H9 (cell line): ENCODE measurements at regions not wholly inside any gene's neighbourhood (a gene's known extent, or its start where the extent isn't known, plus 50 kb on each side); places are given as distances from the start of the nearest gene placed in this dataset.

Experiments used
- DNase-seq: peaks from one replicate; pipeline ENCODE4 v3.0.0-alpha.2; 2017
- H2AFZ ChIP-seq: one replicate; pipeline ENCODE4 v1.6.1; 2013; ENCODE audit warnings: mild to moderate bottlenecking, low read length, control low read depth, moderate library complexity
- H2AK5ac ChIP-seq: 2 replicates; pipeline ENCODE4 v1.6.1; 2013; ENCODE audit warnings: low read length, control low read depth, mixed read lengths; ENCODE audit not compliant: insufficient read length
- H2BK120ac ChIP-seq: one replicate; pipeline ENCODE4 v1.6.1; 2013; ENCODE audit warnings: low read depth, mild to moderate bottlenecking, low read length, control low read depth, inconsistent platforms; ENCODE audit not compliant: poor library complexity, severe bottlenecking
- H2BK12ac ChIP-seq: 2 replicates; pipeline ENCODE4 v1.6.1; 2013; ENCODE audit warnings: low read length, control low read depth, mixed read lengths, low read depth; ENCODE audit not compliant: insufficient read length
- H2BK15ac ChIP-seq: 2 replicates; pipeline ENCODE4 v1.6.1; 2013; ENCODE audit warnings: low read depth, low read length, control low read depth
- H2BK20ac ChIP-seq: one replicate; pipeline ENCODE4 v1.6.1; 2013; ENCODE audit warnings: low read depth, mild to moderate bottlenecking, low read length, control low read depth, inconsistent platforms; ENCODE audit not compliant: poor library complexity, severe bottlenecking
- H2BK5ac ChIP-seq: 2 replicates; pipeline ENCODE4 v1.6.1; 2013; ENCODE audit warnings: low read length, control low read depth, mixed read lengths; ENCODE audit not compliant: insufficient read length
- H3K14ac ChIP-seq: 2 replicates; pipeline ENCODE4 v1.6.1; 2013; ENCODE audit warnings: low read length, control low read depth; ENCODE audit not compliant: insufficient read depth
- H3K18ac ChIP-seq: 2 replicates; pipeline ENCODE4 v1.6.1; 2013; ENCODE audit warnings: low read depth, mild to moderate bottlenecking, mixed read lengths, low read length, control low read depth; ENCODE audit not compliant: insufficient read length
- H3K23ac ChIP-seq: 2 replicates; pipeline ENCODE4 v1.6.1; 2013; ENCODE audit warnings: low read length, control low read depth, mixed read lengths, low read depth; ENCODE audit not compliant: insufficient read length
- H3K23me2 ChIP-seq: 2 replicates; pipeline ENCODE4 v1.6.1; 2013; ENCODE audit warnings: low read depth, mild to moderate bottlenecking, mixed read lengths, low read length, control low read depth; ENCODE audit not compliant: insufficient read length, poor library complexity, severe bottlenecking
- H3K27ac ChIP-seq: 2 replicates; pipeline ENCODE4 v1.5.1; 2013; ENCODE audit warnings: low read length, control low read depth, mixed read lengths, low read depth; ENCODE audit not compliant: insufficient read length
- H3K27me3 ChIP-seq: 2 replicates; pipeline ENCODE4 v1.6.1; 2013; ENCODE audit warnings: low read length, control low read depth, inconsistent platforms; ENCODE audit not compliant: insufficient read depth
- H3K4ac ChIP-seq: 2 replicates; pipeline ENCODE4 v1.6.1; 2013; ENCODE audit warnings: low read depth, mild to moderate bottlenecking, control low read depth, inconsistent platforms, low read length, moderate library complexity
- H3K4me1 ChIP-seq: 2 replicates; pipeline ENCODE4 v1.6.1; 2013; ENCODE audit warnings: low read length, control low read depth, inconsistent platforms; ENCODE audit not compliant: insufficient read depth
- H3K4me2 ChIP-seq: 2 replicates; pipeline ENCODE4 v1.6.1; 2013; ENCODE audit warnings: low read length, control low read depth, mixed read lengths; ENCODE audit not compliant: insufficient read length, insufficient read depth
- H3K56ac ChIP-seq: 2 replicates; pipeline ENCODE4 v1.6.1; 2013; ENCODE audit warnings: low read depth, mild to moderate bottlenecking, mixed read lengths, low read length, control low read depth; ENCODE audit not compliant: insufficient read length
- H3K79me1 ChIP-seq: 2 replicates; pipeline ENCODE4 v1.6.1; 2013; ENCODE audit warnings: low read depth, mild to moderate bottlenecking, moderate library complexity, low read length, control low read depth, inconsistent platforms; ENCODE audit not compliant: insufficient read depth, poor library complexity, severe bottlenecking
- H3K79me2 ChIP-seq: 2 replicates; pipeline ENCODE4 v1.6.1; 2013; ENCODE audit warnings: low read length, control low read depth, inconsistent platforms; ENCODE audit not compliant: insufficient read depth
- H3K9ac ChIP-seq: 2 replicates; pipeline ENCODE4 v1.6.1; 2013; ENCODE audit warnings: low read length, control low read depth, mixed read lengths; ENCODE audit not compliant: insufficient read length; ENCODE audit errors: extremely low read depth
- H3K9me3 ChIP-seq: one replicate; pipeline ENCODE4 v1.6.1; 2013; ENCODE audit warnings: low read depth, low read length, inconsistent platforms; ENCODE audit not compliant: control insufficient read depth
- H3T11ph ChIP-seq: one replicate; pipeline ENCODE4 v1.6.1; 2013; ENCODE audit warnings: mild to moderate bottlenecking, low read length, control low read depth, inconsistent platforms
- H4K20me1 ChIP-seq: one replicate; pipeline ENCODE4 v1.6.1; 2013; ENCODE audit not compliant: control insufficient read depth, insufficient read length, insufficient read depth
- H4K5ac ChIP-seq: 2 replicates; pipeline ENCODE4 v1.6.1; 2013; ENCODE audit warnings: low read depth, mild to moderate bottlenecking, mixed read lengths, low read length, control low read depth; ENCODE audit not compliant: insufficient read length
- H4K8ac ChIP-seq: replicated peaks from 2 replicates; pipeline ENCODE4 v1.6.1; 2013; ENCODE audit warnings: low read length, control low read depth, mixed read lengths, low read depth; ENCODE audit not compliant: insufficient read length
- H4K91ac ChIP-seq: 2 replicates; pipeline ENCODE4 v1.6.1; 2013; ENCODE audit warnings: low read depth, mild to moderate bottlenecking, moderate library complexity, mixed read lengths, low read length, control low read depth; ENCODE audit not compliant: insufficient read length
- H3K27ac Mint-ChIP-seq, 3 experiments: 2 replicates in 2 of 3; 3 replicates in 1 of 3; pipeline ENCODE4 v1.8.0; 2020 to 2021; ENCODE audit warnings: mixed read lengths in 3 of 3, mild to moderate bottlenecking in 1 of 3, moderate library complexity in 1 of 3
- H3K27me3 Mint-ChIP-seq: 2 replicates; pipeline ENCODE4 v1.8.0; 2021; ENCODE audit warnings: low read depth, mild to moderate bottlenecking, moderate library complexity, mixed read lengths
- H3K36me3 Mint-ChIP-seq, 3 experiments: 2 replicates in 2 of 3; 3 replicates in 1 of 3; pipeline ENCODE4 v1.8.0; 2020 to 2021; ENCODE audit warnings: low read depth in 3 of 3, mixed read lengths in 3 of 3; ENCODE audit not compliant: insufficient read depth in 1 of 3
- H3K4me1 Mint-ChIP-seq, 2 experiments: 2 replicates each; pipeline ENCODE4 v1.8.0; 2020; ENCODE audit warnings: mixed read lengths in 2 of 2
- H3K4me3 Mint-ChIP-seq, 2 experiments: 2 replicates in 1 of 2; 3 replicates in 1 of 2; pipeline ENCODE4 v1.8.0; 2020 to 2021; ENCODE audit warnings: mild to moderate bottlenecking in 2 of 2, mixed read lengths in 2 of 2, moderate library complexity in 1 of 2
- H3K9me3 Mint-ChIP-seq, 2 experiments: 2 replicates in 1 of 2; 3 replicates in 1 of 2; pipeline ENCODE4 v1.8.0; 2020; ENCODE audit warnings: mild to moderate bottlenecking in 2 of 2, mixed read lengths in 2 of 2, moderate library complexity in 1 of 2
- CTCF ChIP-seq: fragments of 200-600 bp; sonication (generic); conservative IDR thresholded peaks from 3 replicates; pipeline ENCODE4 v1.8.0; 2021; ENCODE audit warnings: antibody characterized with exemption, mild to moderate bottlenecking
- WGBS: extraction: QIAGEN DNeasy Blood & Tissue Kit; methylation state at CpG from one replicate; pipeline ENCODE4 v1.1.7; 2013; ENCODE audit warnings: missing lambda C conversion rate, low lambda C conversion rate, mixed read lengths; ENCODE audit not compliant: insufficient read length; ENCODE audit errors: extremely low coverage; 5-methylcytosine and 5-hydroxymethylcytosine counted together

GRCh38 chr1:4916610-4917009 lies 262.2 kb downstream of the AJAP1 start:
- H3K4me1 ChIP-seq, result no peaks in the 10 kb centered on the region
- H2BK15ac ChIP-seq, result no peak overlapping the region
- Mint-ChIP-seq H3K27me3 (peaks cover 3% of the 10 kb centered on the region), H3K36me3 (peaks cover 13 to 30% (median 14%) of the 10 kb centered on the region in 3 experiments), H3K4me3 (no peak overlapping the region), H3K27ac (no peak overlapping the region; a peak in 1 of 7 replicates), H3K4me1 (no peaks in the 10 kb centered on the region; a peak in 1 of 4 replicates), H3K9me3 (peaks cover 26 to 37% of the 10 kb centered on the region in 2 experiments)
- no peaks in the 10 kb centered on the region for H3K79me2 ChIP-seq
- H4K8ac ChIP-seq, result no peak overlapping the region
- H3K4ac ChIP-seq, result no peak overlapping the region
- no peak overlapping the region for H2AK5ac ChIP-seq
- H3K79me1 ChIP-seq, result no peaks in the 10 kb centered on the region
- no peak overlapping the region for H3K14ac ChIP-seq
- no peak overlapping the region for H2BK20ac ChIP-seq
- H4K20me1 ChIP-seq, result no peaks in the 10 kb centered on the region
- no peak overlapping the region for H3K18ac ChIP-seq
- no peak overlapping the region for H3K23ac ChIP-seq
- H2BK12ac ChIP-seq, result no peak overlapping the region
- no peaks in the 10 kb centered on the region for H3K27me3 ChIP-seq
- 100% methylated on average over 1 of the region's 7 CpGs for WGBS
- H3T11ph ChIP-seq, result no peak overlapping the region
- no peak overlapping the region for H4K5ac ChIP-seq
- H2AFZ ChIP-seq, result no peak overlapping the region
- DNase-seq, result no peak
- peak; percentile 17; the same call in 1 of the 3 replicates for TF ChIP-seq CTCF
- H3K23me2 ChIP-seq, result no peaks in the 10 kb centered on the region
- no peak overlapping the region for H4K91ac ChIP-seq
- H3K9me3 ChIP-seq, result peaks cover 12% of the 10 kb centered on the region
- H2BK120ac ChIP-seq, result no peak overlapping the region
- H3K27ac ChIP-seq, result no peak overlapping the region
- H3K9ac ChIP-seq, result no peak overlapping the region
- H3K56ac ChIP-seq, result no peak overlapping the region
- no peak overlapping the region for H3K4me2 ChIP-seq
- no peak overlapping the region for H2BK5ac ChIP-seq
